ENCODE measurements at regions not wholly inside any gene's neighbourhood (a gene's known extent, or its start where the extent isn't known, plus 50 kb on each side); places are given as distances from the start of the nearest gene placed in this dataset.

GRCh38 chr20:11347738-11348137, 570.0 kb upstream of the BTBD3 start:
- H3K4me1 Mint-ChIP-seq = peaks cover 21% of the 10 kb centered on the region
- H3K27me3 Mint-ChIP-seq (ENCODE audit: low read depth) = no peaks in the 10 kb centered on the region
- TF ChIP-seq CDX4 (CRISPR knock-in tag; IDR thresholded peaks at IDR 0.05; ENCODE audit: borderline replicate concordance) (no peak), FOXP4 (CRISPR knock-in tag; IDR thresholded peaks at IDR 0.05) (no peak), ZNF532 (CRISPR knock-in tag; IDR thresholded peaks at IDR 0.05; ENCODE audit: borderline replicate concordance) (no peak), FOXK1 (CRISPR knock-in tag; IDR thresholded peaks at IDR 0.05) (no peak), SP1 (CRISPR knock-in tag; conservative IDR thresholded peaks at IDR 0.05) (no peak), ZNF671 (CRISPR knock-in tag; IDR thresholded peaks at IDR 0.05) (no peak), ZNF425 (CRISPR knock-in tag; conservative IDR thresholded peaks at IDR 0.05) (no peak), RORB (CRISPR knock-in tag; IDR thresholded peaks at IDR 0.05) (no peak), ETV6 (CRISPR knock-in tag; IDR thresholded peaks at IDR 0.05) (no peak), NR3C1 (CRISPR knock-in tag; conservative IDR thresholded peaks at IDR 0.05; ENCODE audit: low read depth) (no peak), USF2 (CRISPR knock-in tag; IDR thresholded peaks at IDR 0.05) (no peak), ZNF281 (CRISPR knock-in tag; IDR thresholded peaks at IDR 0.05) (no peak), ZNF317 (CRISPR knock-in tag; IDR thresholded peaks at IDR 0.05; ENCODE audit: borderline replicate concordance, low read depth) (no peak), CBFB (CRISPR knock-in tag; IDR thresholded peaks at IDR 0.05; ENCODE audit: low read depth) (no peak), NFATC4 (CRISPR knock-in tag; IDR thresholded peaks at IDR 0.05) (no peak), ZNF416 (CRISPR knock-in tag; IDR thresholded peaks at IDR 0.05) (no peak), ATF6 (CRISPR knock-in tag; IDR thresholded peaks at IDR 0.05) (no peak), GABPB1 (CRISPR knock-in tag; IDR thresholded peaks at IDR 0.05) (no peak)
- no peak for DNase-seq (ENCODE audit: low spot score)
- H3K4me3 Mint-ChIP-seq = no peak overlapping the region
- CTCF ChIA-PET = no interaction called here
- peaks cover 15% of the 10 kb centered on the region for H3K36me3 Mint-ChIP-seq
- POLR2A ChIA-PET = no interaction called here
- peaks cover 24% of the 10 kb centered on the region for H3K9me3 Mint-ChIP-seq
- H3K27ac Mint-ChIP-seq = no peak overlapping the region
- ATAC-seq = no peak
